Heart left ventricle (tissue), 16 donors: ENCODE measurements at regions not wholly inside any gene's neighbourhood (a gene's known extent, or its start where the extent isn't known, plus 50 kb on each side); places are given as distances from the start of the nearest gene placed in this dataset.

Experiments
- ATAC-seq, 4 donors: fragments of 200-7000 bp; cut with Tn5 transposase; one replicate each; pipeline ENCODE4 v1.9.1; 2020 to 2022; ENCODE audit warnings: moderate library complexity in 4 of 4, mild to moderate bottlenecking in 3 of 4, moderate number of reproducible peaks in 1 of 4
- DNase-seq, 5 donors: peaks; one replicate each; pipeline ENCODE4 v3.0.0-alpha.2; 2020
- H3K27ac ChIP-seq, 12 donors: fragments of 200-600 bp; sonication (generic) in 4 of 12; one replicate each; pipeline versions ENCODE4 v1.5.0 to v1.8.0; 2016 to 2022; ENCODE audit warnings: mild to moderate bottlenecking in 2 of 12
- H3K27me3 ChIP-seq, 9 donors: fragments of 200-600 bp; sonication (generic) in 2 of 9; one replicate each; pipeline versions ENCODE4 v1.5.1 to v1.8.0; 2016 to 2022; ENCODE audit warnings: mild to moderate bottlenecking in 3 of 9
- H3K36me3 ChIP-seq, 9 donors: fragments of 200-600 bp; sonication (generic) in 2 of 9; one replicate each; pipeline versions ENCODE4 v1.5.0 to v1.8.0; 2018 to 2022; ENCODE audit warnings: mild to moderate bottlenecking in 2 of 9
- H3K4me1 ChIP-seq, 12 donors: fragments of 200-600 bp; sonication (generic) in 4 of 12; one replicate each; pipeline versions ENCODE4 v1.5.0 to v1.8.0; 2016 to 2022; ENCODE audit warnings: mild to moderate bottlenecking in 3 of 12
- H3K4me3 ChIP-seq, 12 donors: fragments of 200-600 bp; sonication (generic) in 4 of 12; one replicate each; pipeline versions ENCODE4 v1.5.0 to v1.8.0; 2017 to 2022; ENCODE audit warnings: mild to moderate bottlenecking in 9 of 12, moderate library complexity in 4 of 12
- H3K9me3 ChIP-seq, 12 donors: fragments of 200-600 bp; sonication (generic) in 4 of 12; one replicate each; pipeline versions ENCODE4 v1.5.0 to v1.8.0; 2016 to 2022; ENCODE audit warnings: mild to moderate bottlenecking in 1 of 12
- CTCF ChIP-seq, 12 donors: fragments of 200-600 bp; sonication (generic) in 4 of 12; IDR thresholded peaks; one replicate each; pipeline versions ENCODE4 v1.5.0 to v1.8.0; 2018 to 2022; ENCODE audit warnings: antibody characterized with exemption in 12 of 12, mild to moderate bottlenecking in 5 of 12
- POLR2A ChIP-seq, 2 donors: fragments of 450-650 bp; IDR thresholded peaks; one replicate each; pipeline ENCODE4 v1.6.1; 2017; ENCODE audit warnings: antibody characterized with exemption in 2 of 2, mild to moderate bottlenecking in 2 of 2, moderate library complexity in 2 of 2
- WGBS, 4 donors: extraction: QIAGEN DNeasy Blood & Tissue Kit in 2 of 4; methylation state at CpG; one replicate each; pipeline versions ENCODE4 v1.1.5 to v1.1.7; 2013 to 2018; 5-methylcytosine and 5-hydroxymethylcytosine counted together
- intact Hi-C, 10 donors: fragments of 100-400 bp; cut with DNase I; formaldehyde crosslinking; loops; one replicate each; pipeline versions ENCODE4 v1.11.1 to v1.14.2; 2022
- donor health status: ischemic (EF 13 %, LVEDD 7.1; RV severe dilation, severe dysfunction).
- donor health status: healthy with polysubstance abuse.
- donor health status: DM: no; HTN: yes; CAD: no.
- donor health status: DM: no; HTN: no; CAD: no.
- donor health status: ischemic (EF 25% LVEDD 6.9; RV normal size, moderate dysfunction).
- donor health status: ischemic (EF 25% LVEDD 5.7; RV mildly dilated, moderate dysfunction).
- donor health status: healthy.
- donor health status: DM: yes; HTN: yes; CAD: no.
- donor health status: ischemic (EF 35%, LVEDD 5.7; RV mildly dilated, moderate dysfunction).
- donor health status: nonischemic (EF 11% LVEDD 7.7; RV severe dilation, severe dysfunction).
- donor health status: DM: yes; HTN: yes; CAD: no.
- donor health status: PGD.
- donor health status: ischemic (EF 29% LVEDD 5.4; RV normal size, mild dysfunction).
- donor health status: nonischemic (EF 23%, LVEDD 6.1; RV moderate dilation, normal function).

- DNase-seq = no peak
- peaks cover 0 to 16% (median 10%) of the 10 kb centered on the region in 12 donors for H3K4me1 ChIP-seq
- H3K4me3 ChIP-seq = no peak overlapping the region
- intact Hi-C loops = no loop called here
- no peaks in the 10 kb centered on the region for H3K27me3 ChIP-seq
- no peaks in the 10 kb centered on the region for H3K36me3 ChIP-seq
- no peak overlapping the region for H3K27ac ChIP-seq
- TF ChIP-seq CTCF (IDR thresholded peaks at IDR 0.05) = no peak
- no peak for ATAC-seq
- H3K9me3 ChIP-seq = no peaks in the 10 kb centered on the region
Measured at GRCh38 chr13:44171861-44172260, 201.8 kb upstream of the SERP2 start.

GRCh38 chr13:44172281-44172810, 201.3 kb upstream of the SERP2 start:
- no peaks in the 10 kb centered on the region for H3K9me3 ChIP-seq
- H3K4me3 ChIP-seq = no peak overlapping the region
- intact Hi-C loops = no loop called here
- peaks cover 0 to 16% (median 10%) of the 10 kb centered on the region in 12 donors for H3K4me1 ChIP-seq
- no peak for ATAC-seq
- 82 to 94% (median 90%) methylated on average over 4 of the region's 4 CpGs for WGBS, 4 donors
- no peak for DNase-seq
- no peaks in the 10 kb centered on the region for H3K36me3 ChIP-seq
- no peak for TF ChIP-seq CTCF (IDR thresholded peaks at IDR 0.05)
- no peak for TF ChIP-seq POLR2A (IDR thresholded peaks at IDR 0.05)
- H3K27me3 ChIP-seq = no peaks in the 10 kb centered on the region
- no peak overlapping the region for H3K27ac ChIP-seq

- Histone ChIP-seq H3K4me1 (peaks cover 0 to 16% (median 10%) of the 10 kb centered on the region in 12 donors), H3K4me3 (no peak overlapping the region), H3K27ac (peak overlapping the region in 10 of 12 donors; percentile 7 to 61 (median 46)), H3K9me3 (no peaks in the 10 kb centered on the region), H3K27me3 (no peaks in the 10 kb centered on the region), H3K36me3 (no peaks in the 10 kb centered on the region)
- WGBS, 4 donors = 37 to 43% (median 43%) methylated on average over 3 of the region's 3 CpGs
- ATAC-seq (peak; percentile 62 to 73 (median 64)), DNase-seq (no peak)
- TF ChIP-seq POLR2A (IDR thresholded peaks at IDR 0.05) (no peak), CTCF (IDR thresholded peaks at IDR 0.05) (no peak)
- intact Hi-C loops = no loop called here
Measured at GRCh38 chr13:44174769-44175425, 198.7 kb upstream of the SERP2 start.

- no peak for ATAC-seq
- peak overlapping the region in 1 of 12 donors; percentile 44 for H3K27ac ChIP-seq
Measured at GRCh38 chr13:44176173-44176572, 197.5 kb upstream of the SERP2 start.

More at GRCh38 chr13:44176173-44176572, 197.5 kb upstream of the SERP2 start:
- no peak overlapping the region for H3K4me3 ChIP-seq
- H3K36me3 ChIP-seq = no peaks in the 10 kb centered on the region
- peaks cover 0 to 16% (median 10%) of the 10 kb centered on the region in 12 donors for H3K4me1 ChIP-seq
- H3K9me3 ChIP-seq = no peaks in the 10 kb centered on the region
- TF ChIP-seq CTCF (IDR thresholded peaks at IDR 0.05) (no peak), POLR2A (IDR thresholded peaks at IDR 0.05) (no peak)
- DNase-seq = no peak
- no CpG with 5 or more reads among the region's 1 CpG for WGBS, 4 donors
- intact Hi-C loops = no loop called here
- no peaks in the 10 kb centered on the region for H3K27me3 ChIP-seq
